ENCODE measurements at regions not wholly inside any gene's neighbourhood (a gene's known extent, or its start where the extent isn't known, plus 50 kb on each side); places are given as distances from the start of the nearest gene placed in this dataset.

GRCh38 chr4:156265407-156265806, 311.7 kb upstream of the CTSO start:
- TF ChIP-seq POLR2A (IDR thresholded peaks at IDR 0.05; ENCODE audit: low read depth, low read length) (no peak), CEBPB (IDR thresholded peaks at IDR 0.05; ENCODE audit: low read depth, low read length) (no peak), CTCF (conservative IDR thresholded peaks at IDR 0.05; ENCODE audit: low read depth, low read length) (no peak), RAD21 (IDR thresholded peaks at IDR 0.05; ENCODE audit: low read length) (no peak), RCOR1 (IDR thresholded peaks at IDR 0.05; ENCODE audit: insufficient replicate concordance, low read length) (no peak), MXI1 (IDR thresholded peaks at IDR 0.05; ENCODE audit: borderline replicate concordance, low read depth, low read length) (no peak), CHD1 (IDR thresholded peaks at IDR 0.05; ENCODE audit: low read depth, low read length) (no peak), ELK1 (IDR thresholded peaks at IDR 0.05; ENCODE audit: borderline replicate concordance, low read depth, low read length) (no peak), USF2 (IDR thresholded peaks at IDR 0.05; ENCODE audit: low read depth, low read length) (no peak), BHLHE40 (IDR thresholded peaks at IDR 0.05; ENCODE audit: low read depth, low read length) (no peak), MAFK (IDR thresholded peaks at IDR 0.05; ENCODE audit: low read depth, low read length) (no peak), SMC3 (IDR thresholded peaks at IDR 0.05; ENCODE audit: low read depth, low read length) (no peak), NFE2L2 (IDR thresholded peaks at IDR 0.05; ENCODE audit: low read depth, low read length) (no peak), FOS (IDR thresholded peaks at IDR 0.05; ENCODE audit: low read depth, low read length) (no peak)
